ENCODE measurements at regions not wholly inside any gene's neighbourhood (a gene's known extent, or its start where the extent isn't known, plus 50 kb on each side); places are given as distances from the start of the nearest gene placed in this dataset.

DNA sequence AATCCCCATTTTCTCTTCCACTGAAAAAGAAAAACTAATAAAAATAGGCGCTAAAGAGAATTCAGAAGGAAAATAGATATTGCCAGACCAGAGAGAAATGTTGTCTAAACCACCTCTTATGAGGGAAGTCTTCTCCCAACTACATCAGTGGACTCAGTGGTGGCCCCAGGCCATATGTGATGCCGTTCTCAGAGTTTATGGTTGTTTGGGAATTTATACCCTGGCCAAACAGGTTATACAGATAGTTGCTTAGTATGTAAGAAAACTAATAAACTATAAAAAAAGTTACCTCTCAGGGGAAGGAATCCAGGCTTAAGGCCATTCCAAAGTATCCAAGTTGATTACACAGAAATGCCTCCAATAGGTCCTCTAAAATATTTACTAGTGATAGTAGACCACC is 103.4 kb upstream of the RBM19 start:
- no peak overlapping the region for H2AFZ ChIP-seq (ENCODE audit: low read depth, low read length)
- no peaks in the 10 kb centered on the region for H3K9me1 ChIP-seq (replicated peaks; ENCODE audit: control insufficient read depth, extremely low read depth, insufficient read depth, low read length)
- ChIA-PET POLR2A (no interaction called here), CTCF (no interaction called here)
- H3K27me3 ChIP-seq (ENCODE audit: control insufficient read depth in 2 of 2, insufficient read depth in 2 of 2, low read length in 2 of 2): no peaks in the 10 kb centered on the region
- no peaks in the 10 kb centered on the region for H4K20me1 ChIP-seq (replicated peaks; ENCODE audit: control insufficient read depth, extremely low read depth, insufficient read depth, low read length)
- no peaks in the 10 kb centered on the region for H3K36me3 ChIP-seq (ENCODE audit: control insufficient read depth in 2 of 2, extremely low read depth in 1 of 2, insufficient read depth in 2 of 2, low read length in 2 of 2)
- H3K27ac ChIP-seq (ENCODE audit: insufficient read depth, low read depth, low read length): no peak overlapping the region
- H3K79me2 ChIP-seq (ENCODE audit: control insufficient read depth, insufficient read depth, low read length): no peaks in the 10 kb centered on the region
- H3K4me1 ChIP-seq (ENCODE audit: control insufficient read depth, extremely low read depth, insufficient read depth, low read length): no peaks in the 10 kb centered on the region
- peaks cover 4% of the 10 kb centered on the region for H3K9me3 ChIP-seq (replicated peaks; ENCODE audit: control insufficient read depth, insufficient read depth, low read length)
- dilution Hi-C loops (cut with MboI; ENCODE audit: extremely low pct_ligation_motif_present, low sequenced_read_pairs) (no loop called here), intact Hi-C loops (cut with micrococcal nuclease) (no loop called here)
- no peak for DNase-seq (ENCODE audit: low read depth, low spot score)
- H3K9ac ChIP-seq (replicated peaks; ENCODE audit: extremely low read depth, insufficient read depth, low read length): no peak overlapping the region
- H3K4me3 ChIP-seq (replicated peaks in 1 of 3; ENCODE audit: insufficient read depth in 1 of 3, low read depth in 1 of 3, low read length in 3 of 3): no peak overlapping the region
- no TSS peak for BruUV-seq (replicated peaks)
- H3K4me2 ChIP-seq (ENCODE audit: insufficient read depth, low read length): no peak overlapping the region
- TF ChIP-seq POLR2A (IDR thresholded peaks at IDR 0.05; ENCODE audit: low read depth, low read length) (no peak), FOS (IDR thresholded peaks at IDR 0.05; ENCODE audit: borderline replicate concordance, insufficient read depth, low read length) (no peak), GATA2 (IDR thresholded peaks at IDR 0.05; ENCODE audit: insufficient read depth, insufficient read length, low read depth, low read length) (no peak), MYC (IDR thresholded peaks at IDR 0.05; ENCODE audit: low read depth, low read length) (no peak), JUN (IDR thresholded peaks at IDR 0.05; ENCODE audit: borderline replicate concordance, insufficient read depth, insufficient read length, low read depth) (no peak), POLR2AphosphoS5 (IDR thresholded peaks at IDR 0.05; ENCODE audit: insufficient read depth, low read depth, low read length) (no peak), EZH2 (IDR thresholded peaks at IDR 0.05; ENCODE audit: borderline replicate concordance, low read depth, low read length, severe bottlenecking) (no peak)
- TF ChIP-seq, protein P1, sequence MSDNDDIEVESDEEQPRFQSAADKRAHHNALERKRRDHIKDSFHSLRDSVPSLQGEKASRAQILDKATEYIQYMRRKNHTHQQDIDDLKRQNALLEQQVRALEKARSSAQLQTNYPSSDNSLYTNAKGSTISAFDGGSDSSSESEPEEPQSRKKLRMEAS (IDR thresholded peaks at IDR 0.05; ENCODE audit: insufficient read depth, insufficient read length): no peak
- TF ChIP-seq, protein P2, sequence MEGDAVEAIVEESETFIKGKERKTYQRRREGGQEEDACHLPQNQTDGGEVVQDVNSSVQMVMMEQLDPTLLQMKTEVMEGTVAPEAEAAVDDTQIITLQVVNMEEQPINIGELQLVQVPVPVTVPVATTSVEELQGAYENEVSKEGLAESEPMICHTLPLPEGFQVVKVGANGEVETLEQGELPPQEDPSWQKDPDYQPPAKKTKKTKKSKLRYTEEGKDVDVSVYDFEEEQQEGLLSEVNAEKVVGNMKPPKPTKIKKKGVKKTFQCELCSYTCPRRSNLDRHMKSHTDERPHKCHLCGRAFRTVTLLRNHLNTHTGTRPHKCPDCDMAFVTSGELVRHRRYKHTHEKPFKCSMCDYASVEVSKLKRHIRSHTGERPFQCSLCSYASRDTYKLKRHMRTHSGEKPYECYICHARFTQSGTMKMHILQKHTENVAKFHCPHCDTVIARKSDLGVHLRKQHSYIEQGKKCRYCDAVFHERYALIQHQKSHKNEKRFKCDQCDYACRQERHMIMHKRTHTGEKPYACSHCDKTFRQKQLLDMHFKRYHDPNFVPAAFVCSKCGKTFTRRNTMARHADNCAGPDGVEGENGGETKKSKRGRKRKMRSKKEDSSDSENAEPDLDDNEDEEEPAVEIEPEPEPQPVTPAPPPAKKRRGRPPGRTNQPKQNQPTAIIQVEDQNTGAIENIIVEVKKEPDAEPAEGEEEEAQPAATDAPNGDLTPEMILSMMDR (IDR thresholded peaks at IDR 0.05; ENCODE audit: extremely low read depth in 1 of 2, insufficient read depth in 1 of 2, low read depth in 1 of 2, low read length in 2 of 2): no peak
- FAIRE-seq: no peak

Measured in endothelial cell of umbilical vein (primary cell).